ENCODE measurements at regions not wholly inside any gene's neighbourhood (a gene's known extent, or its start where the extent isn't known, plus 50 kb on each side); places are given as distances from the start of the nearest gene placed in this dataset.

DNA sequence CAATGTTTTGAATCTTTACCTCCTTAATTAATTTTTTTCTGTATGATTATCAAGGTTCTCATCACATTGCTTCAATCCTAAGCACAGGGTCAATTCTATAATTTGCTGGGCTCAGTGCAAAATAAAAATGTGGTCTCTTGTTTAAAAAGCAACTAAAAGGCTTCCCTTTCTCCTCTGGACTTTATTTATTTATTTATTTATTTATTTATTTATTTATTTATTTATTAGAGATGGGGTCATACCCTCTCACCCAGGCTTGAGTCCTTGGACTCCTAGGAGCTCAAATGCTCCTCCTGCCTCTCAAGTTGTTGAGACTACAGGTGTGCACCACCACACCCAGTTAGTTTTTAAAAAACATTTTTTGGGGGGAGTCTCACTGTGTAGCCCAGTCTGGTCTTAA lies 710.1 kb upstream of the REG3G start:
- Histone ChIP-seq H4K8ac (replicated peaks; ENCODE audit: insufficient read length, low read depth, low read length) (no peak overlapping the region), H2BK120ac (ENCODE audit: low read depth, low read length, poor library complexity, severe bottlenecking) (no peak overlapping the region), H3K23ac (ENCODE audit: insufficient read length, low read depth, low read length) (no peak overlapping the region), H4K91ac (ENCODE audit: insufficient read length, low read depth, low read length) (no peak overlapping the region), H3K27me3 (ENCODE audit: insufficient read depth, low read length) (no peaks in the 10 kb centered on the region), H3K14ac (ENCODE audit: insufficient read depth, low read length) (no peak overlapping the region), H3K4me1 (ENCODE audit: insufficient read depth, low read length) (no peaks in the 10 kb centered on the region), H4K20me1 (ENCODE audit: control insufficient read depth, insufficient read depth, insufficient read length) (no peaks in the 10 kb centered on the region), H2BK12ac (ENCODE audit: insufficient read length, low read depth, low read length) (no peak overlapping the region), H3K9me3 (ENCODE audit: control insufficient read depth, low read depth, low read length) (no peaks in the 10 kb centered on the region), H2BK5ac (ENCODE audit: insufficient read length, low read length) (no peak overlapping the region), H2AK5ac (ENCODE audit: insufficient read length, low read length) (no peak overlapping the region), H2BK15ac (ENCODE audit: low read depth, low read length) (no peak overlapping the region), H3K4ac (ENCODE audit: low read depth, low read length) (no peak overlapping the region), H3K18ac (ENCODE audit: insufficient read length, low read depth, low read length) (no peak overlapping the region), H2BK20ac (ENCODE audit: low read depth, low read length, poor library complexity, severe bottlenecking) (no peak overlapping the region), H3K23me2 (ENCODE audit: insufficient read length, low read depth, low read length, poor library complexity, severe bottlenecking) (no peaks in the 10 kb centered on the region), H3T11ph (ENCODE audit: low read length) (no peak overlapping the region), H3K79me1 (ENCODE audit: insufficient read depth, low read depth, low read length, poor library complexity, severe bottlenecking) (no peaks in the 10 kb centered on the region), H4K5ac (ENCODE audit: insufficient read length, low read depth, low read length) (no peak overlapping the region), H3K27ac (ENCODE audit: insufficient read length, low read depth, low read length) (no peak overlapping the region), H2AFZ (ENCODE audit: low read length) (no peak overlapping the region), H3K56ac (ENCODE audit: insufficient read length, low read depth, low read length) (no peak overlapping the region), H3K79me2 (ENCODE audit: insufficient read depth, low read length) (no peaks in the 10 kb centered on the region), H3K9ac (ENCODE audit: extremely low read depth, insufficient read length, low read length) (no peak overlapping the region), H3K4me2 (ENCODE audit: insufficient read depth, insufficient read length, low read length) (no peak overlapping the region)
- H3K36me3 Mint-ChIP-seq (ENCODE audit: insufficient read depth in 1 of 3, low read depth in 3 of 3): peaks cover 0 to 2% (median 0%) of the 10 kb centered on the region in 3 experiments; a peak in 1 of 7 replicates
- H3K4me3 Mint-ChIP-seq: no peak overlapping the region
- DNase-seq: no peak
- H3K9me3 Mint-ChIP-seq: peaks cover 0 to 1% of the 10 kb centered on the region in 2 experiments; a peak in 1 of 5 replicates
- H3K4me1 Mint-ChIP-seq: peaks cover 13 to 16% of the 10 kb centered on the region in 2 experiments
- no peaks in the 10 kb centered on the region; the same call in 1 of the 2 replicates for H3K27me3 Mint-ChIP-seq (ENCODE audit: low read depth)
- TF ChIP-seq CTCF (conservative IDR thresholded peaks at IDR 0.05): no peak
- no peak overlapping the region for H3K27ac Mint-ChIP-seq

Data from H9 (cell line).